H1 (cell line): ENCODE measurements at regions not wholly inside any gene's neighbourhood (a gene's known extent, or its start where the extent isn't known, plus 50 kb on each side); places are given as distances from the start of the nearest gene placed in this dataset.

Experiments used
- CTCF ChIA-PET: fragments of 300-600 bp; sonication (Branson Sonifier 250); formaldehyde crosslinking; loops from one replicate; lab custom pipeline; 2021; ENCODE audit not compliant: partially characterized antibody; lab: Charles Lee
- POLR2A ChIA-PET: fragments of 300-600 bp; sonication (Branson Sonifier 250); formaldehyde crosslinking; loops from one replicate; lab custom pipeline; 2021; ENCODE audit warnings: inconsistent platforms; ENCODE audit not compliant: partially characterized antibody; lab: Charles Lee
- DNase-seq, 2 experiments: peaks; one replicate each; pipeline versions ENCODE4 v3.0.0 to v3.0.0-alpha.2; 2010 to 2022; ENCODE audit warnings: low spot score in 2 of 2, low read depth in 1 of 2, mixed read lengths in 1 of 2
- FAIRE-seq: peaks from 2 replicates; lab custom pipeline; 2011; peaks lifted over from hg19 to GRCh38; lab: Jason Lieb, UNC
- H2AFZ ChIP-seq: 2 replicates; pipeline ENCODE4 v1.8.1; 2012; ENCODE audit warnings: low read length, inconsistent platforms
- H2AK5ac ChIP-seq: 2 replicates; pipeline ENCODE4 v1.6.1; 2013; ENCODE audit warnings: low read depth, low read length
- H2BK120ac ChIP-seq: replicated peaks from 2 replicates; pipeline ENCODE3; 2013; ENCODE audit warnings: low read depth, low read length, inconsistent platforms
- H2BK12ac ChIP-seq: 2 replicates; pipeline ENCODE4 v1.6.1; 2013; ENCODE audit warnings: low read depth, low read length
- H2BK15ac ChIP-seq: 2 replicates; pipeline ENCODE4 v1.6.1; 2013; ENCODE audit warnings: low read length
- H2BK20ac ChIP-seq: 2 replicates; pipeline ENCODE4 v1.6.1; 2013; ENCODE audit warnings: low read length
- H2BK5ac ChIP-seq: 2 replicates; pipeline ENCODE4 v1.6.1; 2013; ENCODE audit warnings: low read depth, low read length
- H3K14ac ChIP-seq: 2 replicates; pipeline ENCODE4 v1.6.1; 2013; ENCODE audit warnings: inconsistent platforms; ENCODE audit not compliant: insufficient read length
- H3K18ac ChIP-seq: 2 replicates; pipeline ENCODE4 v1.6.1; 2013; ENCODE audit warnings: low read length; ENCODE audit errors: extremely low read depth
- H3K23ac ChIP-seq: 2 replicates; pipeline ENCODE4 v1.6.1; 2013; ENCODE audit warnings: inconsistent platforms; ENCODE audit not compliant: insufficient read length
- H3K23me2 ChIP-seq: 2 replicates; pipeline ENCODE4 v1.6.1; 2013; ENCODE audit warnings: low read depth, low read length
- H3K27ac ChIP-seq: 2 replicates; pipeline ENCODE4 v1.6.1; 2011; ENCODE audit warnings: low read depth, low read length, inconsistent platforms
- H3K27me3 ChIP-seq, 4 experiments: replicated peaks in 1 of 4; 1 replicate in 1 of 4; 2 replicates in 3 of 4; pipeline versions ENCODE4 v1.6.1 to v1.8.1; 2011 to 2013; ENCODE audit warnings: low read length in 3 of 4, mild to moderate bottlenecking in 3 of 4, inconsistent platforms in 2 of 4, mixed read lengths in 2 of 4, moderate library complexity in 1 of 4; ENCODE audit not compliant: control insufficient read depth in 3 of 4, insufficient read depth in 3 of 4; ENCODE audit errors: extremely low read depth in 1 of 4
- H3K36me3 ChIP-seq, 4 experiments: 2 replicates each; pipeline versions ENCODE4 v1.6.1 to v1.8.1; 2011 to 2013; ENCODE audit warnings: mild to moderate bottlenecking in 4 of 4, low read length in 3 of 4, moderate library complexity in 2 of 4, control low read depth in 1 of 4, inconsistent platforms in 1 of 4; ENCODE audit not compliant: insufficient read depth in 4 of 4, control insufficient read depth in 2 of 4
- H3K4ac ChIP-seq: replicated peaks from 2 replicates; pipeline ENCODE3; 2013; ENCODE audit warnings: low read length, low read depth, mixed read lengths, inconsistent platforms; ENCODE audit not compliant: insufficient read length
- H3K4me1 ChIP-seq, 4 experiments: replicated peaks in 1 of 4; 1 replicate in 1 of 4; 2 replicates in 3 of 4; pipeline versions ENCODE4 v1.6.1 to v1.8.1; 2011 to 2013; ENCODE audit warnings: low read length in 3 of 4, inconsistent platforms in 2 of 4, mixed read lengths in 1 of 4; ENCODE audit not compliant: insufficient read depth in 4 of 4, control insufficient read depth in 3 of 4
- H3K4me2 ChIP-seq, 2 experiments: 2 replicates each; pipeline versions ENCODE4 v1.6.1 to v1.8.1; 2011 to 2013; ENCODE audit warnings: low read depth in 2 of 2, low read length in 2 of 2, control low read depth in 1 of 2, inconsistent platforms in 1 of 2, mild to moderate bottlenecking in 1 of 2; ENCODE audit not compliant: insufficient read depth in 1 of 2
- H3K4me3 ChIP-seq, 4 experiments: fragments of 200-600, 300-600 bp in 1 of 4; sonication (generic), shearing (Covaris generic), sonication (Bioruptor Twin) in 1 of 4; 2 replicates each; pipeline versions ENCODE4 v1.5.1 to v1.8.1; 2011 to 2016; ENCODE audit warnings: low read length in 4 of 4, low read depth in 3 of 4, control low read depth in 2 of 4, inconsistent platforms in 2 of 4, mild to moderate bottlenecking in 2 of 4, mixed read lengths in 1 of 4, moderate library complexity in 1 of 4; ENCODE audit not compliant: insufficient read depth in 2 of 4; ENCODE audit errors: extremely low read depth in 1 of 4
- H3K56ac ChIP-seq: replicated peaks from 2 replicates; pipeline ENCODE3; 2013; ENCODE audit warnings: low read depth, mild to moderate bottlenecking, mixed read lengths, low read length, inconsistent platforms; ENCODE audit not compliant: insufficient read length
- H3K79me1 ChIP-seq: 2 replicates; pipeline ENCODE4 v1.6.1; 2013; ENCODE audit warnings: low read depth, low read length, control low read depth
- H3K79me2 ChIP-seq, 2 experiments: 2 replicates each; pipeline versions ENCODE4 v1.6.1 to v1.8.1; 2012 to 2013; ENCODE audit warnings: low read length in 2 of 2, mild to moderate bottlenecking in 2 of 2, inconsistent platforms in 1 of 2; ENCODE audit not compliant: insufficient read depth in 2 of 2, control insufficient read depth in 1 of 2
- H3K9ac ChIP-seq, 4 experiments: replicated peaks in 1 of 4; 1 replicate in 1 of 4; 2 replicates in 3 of 4; pipeline versions ENCODE4 v1.6.1 to v1.8.1; 2011 to 2013; ENCODE audit warnings: low read depth in 3 of 4, low read length in 3 of 4, control low read depth in 2 of 4, mild to moderate bottlenecking in 2 of 4, moderate library complexity in 2 of 4, inconsistent platforms in 1 of 4; ENCODE audit errors: extremely low read depth in 1 of 4
- H3K9me3 ChIP-seq, 2 experiments: 2 replicates each; pipeline versions ENCODE4 v1.6.1 to v1.8.1; 2012 to 2013; ENCODE audit warnings: mild to moderate bottlenecking in 2 of 2, moderate library complexity in 2 of 2, control low read depth in 1 of 2, inconsistent platforms in 1 of 2, low read depth in 1 of 2, low read length in 1 of 2, mixed read lengths in 1 of 2; ENCODE audit not compliant: insufficient read depth in 2 of 2
- H4K20me1 ChIP-seq, 2 experiments: replicated peaks in 1 of 2; 2 replicates each; pipeline versions ENCODE3 to v1.8.1; 2011 to 2013; ENCODE audit warnings: inconsistent platforms in 2 of 2, low read length in 2 of 2, mild to moderate bottlenecking in 1 of 2; ENCODE audit not compliant: insufficient read depth in 2 of 2, control insufficient read depth in 1 of 2
- H4K5ac ChIP-seq: 2 replicates; pipeline ENCODE4 v1.6.1; 2013; ENCODE audit warnings: low read length, low read depth, mixed read lengths, inconsistent platforms; ENCODE audit not compliant: insufficient read length
- H4K8ac ChIP-seq: 2 replicates; pipeline ENCODE4 v1.8.0; 2013; ENCODE audit warnings: mild to moderate bottlenecking, moderate library complexity, low read length, inconsistent platforms; ENCODE audit not compliant: insufficient read depth; ENCODE audit errors: extremely low read depth
- H4K91ac ChIP-seq: replicated peaks from 2 replicates; pipeline ENCODE3; 2013; ENCODE audit warnings: low read length, mixed read lengths, inconsistent platforms; ENCODE audit not compliant: insufficient read length
- MAFK ChIP-seq: IDR thresholded peaks from 2 replicates; pipeline ENCODE4 v1.6.1; 2012; ENCODE audit warnings: low read depth, mild to moderate bottlenecking, improper control_type of control experiment, low read length
- NRF1 ChIP-seq: IDR thresholded peaks from 2 replicates; pipeline ENCODE4 v1.6.1; 2011; ENCODE audit warnings: mild to moderate bottlenecking, low read depth, low read length, improper control_type of control experiment
- SUZ12 ChIP-seq: fragments of 200-600 bp; sonication (generic); IDR thresholded peaks from 2 replicates; pipeline ENCODE4 v1.6.1; 2012; ENCODE audit warnings: mild to moderate bottlenecking, inconsistent platforms, low read length, moderate library complexity, mixed read lengths
- WGBS, 2 experiments: shearing (Covaris generic) in 1 of 2; methylation state at CpG; one replicate each; pipeline versions ENCODE4 v1.1.6 to v1.1.7; 2013 to 2015; ENCODE audit warnings: low lambda C conversion rate in 2 of 2, mixed read lengths in 2 of 2, inconsistent platforms in 1 of 2, low coverage in 1 of 2, missing lambda C conversion rate in 1 of 2; ENCODE audit not compliant: insufficient replicate concordance in 2 of 2, insufficient coverage in 1 of 2, insufficient read length in 1 of 2; ENCODE audit errors: extremely low coverage in 1 of 2, missing lambda C conversion rate in 1 of 2; 5-methylcytosine and 5-hydroxymethylcytosine counted together

DNA sequence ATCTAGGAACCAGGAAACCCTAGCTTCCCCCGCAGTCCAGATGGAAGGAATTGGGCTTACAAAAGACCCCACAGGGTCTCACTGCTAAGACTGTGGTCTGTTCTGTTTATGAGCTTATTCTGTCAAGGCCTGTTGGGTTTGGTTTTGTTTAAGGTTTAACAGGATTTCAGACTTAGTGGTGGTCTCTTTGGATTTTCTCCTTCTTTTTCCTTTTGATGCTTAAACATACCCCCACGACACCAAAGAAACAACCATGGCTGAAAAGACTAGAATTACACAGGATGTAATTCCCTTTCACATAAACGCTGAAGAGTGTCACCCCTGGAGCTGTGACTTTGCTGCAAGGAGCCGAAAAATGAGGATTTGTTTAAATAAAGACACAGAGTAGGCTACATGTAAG lies 408.6 kb downstream of the PREX1 start:
- H2BK15ac ChIP-seq, result no peak overlapping the region
- no peak overlapping the region for H3K27ac ChIP-seq

More for the DNA sequence above, 408.6 kb downstream of the PREX1 start:
- Histone ChIP-seq H3K9me3 (no peaks in the 10 kb centered on the region), H2AK5ac (no peak overlapping the region), H3K4ac (no peak overlapping the region), H3K4me3 (no peak overlapping the region), H3K27me3 (no peaks in the 10 kb centered on the region), H3K23me2 (no peaks in the 10 kb centered on the region), H2BK5ac (no peak overlapping the region), H3K9ac (no peak overlapping the region), H4K20me1 (no peaks in the 10 kb centered on the region), H3K18ac (no peak overlapping the region), H2BK120ac (no peak overlapping the region), H3K79me1 (no peaks in the 10 kb centered on the region), H3K23ac (no peak overlapping the region), H3K79me2 (no peaks in the 10 kb centered on the region), H2BK12ac (no peak overlapping the region), H4K91ac (no peak overlapping the region), H3K14ac (no peak overlapping the region), H2BK20ac (no peak overlapping the region), H4K8ac (no peak overlapping the region), H3K4me2 (no peak overlapping the region), H4K5ac (no peak overlapping the region), H2AFZ (0 out of 2 replicates have a peak overlapping the region, but pooled peaks have one; percentile 13), H3K4me1 (no peaks in the 10 kb centered on the region), H3K36me3 (no peaks in the 10 kb centered on the region), H3K56ac (no peak overlapping the region)
- POLR2A ChIA-PET, result no interaction called here
- FAIRE-seq (no peak), DNase-seq (no peak)
- WGBS, 2 experiments, result 91% methylated on average over 4 of the region's 4 CpGs; no CpG with 5 or more reads in 1 of the 2 experiments
- TF ChIP-seq SUZ12, result no peak
- no peak for TF ChIP-seq NRF1
- TF ChIP-seq MAFK, result no peak
- CTCF ChIA-PET, result interaction anchor here (0.6 to 6.3 kb wide), 3 partner anchors 15 to 143 kb away, joined by 3 to 24 read pairs (median 3); no protein-coding TSS in a partner anchor
